Gastrocnemius medialis (tissue), 4 donors: ENCODE measurements at regions not wholly inside any gene's neighbourhood (a gene's known extent, or its start where the extent isn't known, plus 50 kb on each side); places are given as distances from the start of the nearest gene placed in this dataset.

Experiments used
- ATAC-seq, 2 donors: fragments of 150-250 bp; one replicate each; pipeline ENCODE4 v1.9.1; 2016
- DNase-seq, 2 donors: peaks; one replicate each; pipeline ENCODE4 v3.0.0-alpha.2; 2019
- H3K27ac ChIP-seq, 4 donors: fragments of 200-600 bp; sonication (generic); 1 replicate in 1 of 4; 2 replicates in 3 of 4; pipeline ENCODE4 v1.5.1; 2016 to 2018; ENCODE audit warnings: mild to moderate bottlenecking in 2 of 4, moderate library complexity in 1 of 4
- H3K27me3 ChIP-seq, 3 donors: fragments of 200-600 bp; sonication (generic) in 2 of 3; 1 replicate in 1 of 3; 2 replicates in 2 of 3; pipeline versions ENCODE4 v1.5.1 to v1.6.0; 2016 to 2019; ENCODE audit warnings: mild to moderate bottlenecking in 1 of 3, moderate library complexity in 1 of 3
- H3K36me3 ChIP-seq, 2 donors: fragments of 200-600 bp; sonication (generic) in 1 of 2; one replicate each; pipeline ENCODE4 v1.5.1; 2017 to 2018
- H3K4me1 ChIP-seq, 2 donors: fragments of 200-600 bp; sonication (generic) in 1 of 2; one replicate each; pipeline ENCODE4 v1.5.1; 2016 to 2017; ENCODE audit warnings: mild to moderate bottlenecking in 2 of 2
- H3K4me3 ChIP-seq, 4 donors: fragments of 200-600 bp; sonication (generic) in 3 of 4; 1 replicate in 1 of 4; 2 replicates in 3 of 4; pipeline ENCODE4 v1.5.1; 2016 to 2019; ENCODE audit warnings: mild to moderate bottlenecking in 2 of 4
- H3K9me3 ChIP-seq, 3 donors: fragments of 200-600 bp; sonication (generic) in 2 of 3; 1 replicate in 1 of 3; 2 replicates in 2 of 3; pipeline ENCODE4 v1.5.1; 2016 to 2019
- CTCF ChIP-seq, 5 experiments: fragments of 450-650 bp in 3 of 5; fragments of 200-600 bp in 2 of 5; sonication (generic) in 2 of 5; IDR thresholded peaks in 4 of 5; conservative IDR thresholded peaks in 1 of 5; 1 replicate in 4 of 5; 2 replicates in 1 of 5; pipeline ENCODE4 v1.5.1; 2016 to 2019; ENCODE audit warnings: antibody characterized with exemption in 5 of 5, mild to moderate bottlenecking in 3 of 5, moderate library complexity in 3 of 5
- POLR2A ChIP-seq, 2 donors: fragments of 450-650 bp; IDR thresholded peaks; one replicate each; pipeline ENCODE4 v1.6.1; 2017; ENCODE audit warnings: antibody characterized with exemption in 2 of 2, mild to moderate bottlenecking in 2 of 2, moderate library complexity in 2 of 2
- in situ Hi-C, 4 donors: fragments of 200-750 bp; cut with MboI; loops; one replicate each; pipeline versions ENCODE4 v1.15.0 to v1.8.0; 2017; ENCODE audit warnings: low sequenced_read_pairs in 4 of 4
- intact Hi-C: fragments of 100-400 bp; cut with DNase I; formaldehyde crosslinking; loops from one replicate; pipeline ENCODE4 v1.15.1; 2023; ENCODE audit warnings: low total_unique reads

GRCh38 chr20:60883496-60883895, 368.6 kb upstream of the CDH4 start:
- no peaks in the 10 kb centered on the region for H3K4me1 ChIP-seq
- H3K27ac ChIP-seq = no peak overlapping the region
- in situ Hi-C loops (no loop called here), intact Hi-C loops (no loop called here)
- no peak for DNase-seq
- TF ChIP-seq CTCF (IDR thresholded peaks at IDR 0.05 in 4 of 5, conservative IDR thresholded peaks at IDR 0.05 in 1 of 5) (no peak), POLR2A (IDR thresholded peaks at IDR 0.05) (no peak)
- no peak for ATAC-seq
- no peaks in the 10 kb centered on the region for H3K27me3 ChIP-seq
- no peaks in the 10 kb centered on the region for H3K36me3 ChIP-seq
- no peaks in the 10 kb centered on the region for H3K9me3 ChIP-seq
- no peak overlapping the region for H3K4me3 ChIP-seq

- intact Hi-C loops = no loop called here
Measured at GRCh38 chr20:60884277-60884676, 367.8 kb upstream of the CDH4 start.

GRCh38 chr20:60888771-60889170, 363.3 kb upstream of the CDH4 start:
- in situ Hi-C loops = no loop called here
- intact Hi-C loops = no loop called here
- H3K27ac ChIP-seq = no peak overlapping the region
- no peak for ATAC-seq
- DNase-seq = no peak
- no peaks in the 10 kb centered on the region for H3K9me3 ChIP-seq
- TF ChIP-seq CTCF (IDR thresholded peaks at IDR 0.05 in 4 of 5, conservative IDR thresholded peaks at IDR 0.05 in 1 of 5) (no peak), POLR2A (IDR thresholded peaks at IDR 0.05) (no peak)
- H3K36me3 ChIP-seq = no peaks in the 10 kb centered on the region
- H3K4me1 ChIP-seq = no peaks in the 10 kb centered on the region
- no peak overlapping the region for H3K4me3 ChIP-seq
- no peaks in the 10 kb centered on the region for H3K27me3 ChIP-seq

More at GRCh38 chr20:60884277-60884676, 367.8 kb upstream of the CDH4 start:
- Histone ChIP-seq H3K4me1 (no peaks in the 10 kb centered on the region), H3K36me3 (no peaks in the 10 kb centered on the region), H3K27me3 (no peaks in the 10 kb centered on the region), H3K9me3 (no peaks in the 10 kb centered on the region), H3K4me3 (no peak overlapping the region), H3K27ac (no peak overlapping the region)
- in situ Hi-C loops = no loop called here
- DNase-seq = no peak
- no peak for ATAC-seq
- TF ChIP-seq CTCF (IDR thresholded peaks at IDR 0.05 in 4 of 5, conservative IDR thresholded peaks at IDR 0.05 in 1 of 5) = no peak
- no peak for TF ChIP-seq POLR2A (IDR thresholded peaks at IDR 0.05)

GRCh38 chr20:60892095-60892813, 359.8 kb upstream of the CDH4 start:
- H3K27ac ChIP-seq = no peak overlapping the region
- intact Hi-C loops = no loop called here
- no peaks in the 10 kb centered on the region for H3K27me3 ChIP-seq
- ATAC-seq (no peak), DNase-seq (no peak)
- no peaks in the 10 kb centered on the region for H3K4me1 ChIP-seq
- in situ Hi-C loops = no loop called here
- no peaks in the 10 kb centered on the region for H3K9me3 ChIP-seq
- H3K36me3 ChIP-seq = no peaks in the 10 kb centered on the region
- TF ChIP-seq CTCF (IDR thresholded peaks at IDR 0.05 in 4 of 5, conservative IDR thresholded peaks at IDR 0.05 in 1 of 5) = no peak
- H3K4me3 ChIP-seq = no peak overlapping the region

- Histone ChIP-seq H3K4me3 (no peak overlapping the region), H3K9me3 (no peaks in the 10 kb centered on the region), H3K36me3 (no peaks in the 10 kb centered on the region), H3K4me1 (no peaks in the 10 kb centered on the region), H3K27me3 (no peaks in the 10 kb centered on the region), H3K27ac (no peak overlapping the region)
- in situ Hi-C loops = no loop called here
- no peak for DNase-seq
- intact Hi-C loops = no loop called here
- no peak for ATAC-seq
- TF ChIP-seq POLR2A (IDR thresholded peaks at IDR 0.05) = no peak
- no peak for TF ChIP-seq CTCF (IDR thresholded peaks at IDR 0.05 in 4 of 5, conservative IDR thresholded peaks at IDR 0.05 in 1 of 5)
Measured at GRCh38 chr20:60894091-60894490, 358.0 kb upstream of the CDH4 start.
